HG03460 (cell line): ENCODE measurements at regions not wholly inside any gene's neighbourhood (a gene's known extent, or its start where the extent isn't known, plus 50 kb on each side); places are given as distances from the start of the nearest gene placed in this dataset.
"Not testable (repeated sequence)": the region's sequence is repeated elsewhere in the genome, so short reads cannot be mapped to it uniquely, and the experiment has no call there.

ENCODE experiments used
- ATAC-seq: cut with Tn5 transposase; IDR thresholded peaks from one replicate; pipeline ENCODE4 v1.9.1; 2021; ENCODE audit not compliant: unreplicated experiment

- peak; percentile 58 for ATAC-seq
Observed at GRCh38 chr6:102986086-102986485, 1592.6 kb downstream of the GRIK2 start.

GRCh38 chr6:102984357-102984756 lies 1590.8 kb downstream of the GRIK2 start:
- ATAC-seq: no peak

- ATAC-seq: no peak
Observed at GRCh38 chr6:102981490-102982015, 1588.0 kb downstream of the GRIK2 start.

GRCh38 chr6:102980951-102981350 lies 1587.4 kb downstream of the GRIK2 start:
- ATAC-seq: no peak

- ATAC-seq: no peak
Observed at GRCh38 chr6:102961902-102962301, 1568.4 kb downstream of the GRIK2 start.

- no peak for ATAC-seq
Observed at GRCh38 chr6:102950967-102951366, 1557.5 kb downstream of the GRIK2 start.

- no peak for ATAC-seq
Observed at GRCh38 chr6:102944475-102944874, 1551.0 kb downstream of the GRIK2 start.

GRCh38 chr6:102942206-102942605 lies 1548.7 kb downstream of the GRIK2 start:
- ATAC-seq: no peak

GRCh38 chr6:102936959-102937358 lies 1543.5 kb downstream of the GRIK2 start:
- no peak for ATAC-seq

- no peak for ATAC-seq
Observed at GRCh38 chr6:102928109-102928508, 1534.6 kb downstream of the GRIK2 start.

- no peak for ATAC-seq
Observed at GRCh38 chr6:102918161-102918560, 1524.7 kb downstream of the GRIK2 start.

GRCh38 chr6:102911571-102911970 lies 1518.1 kb downstream of the GRIK2 start:
- ATAC-seq: no peak

- not testable (repeated sequence) for ATAC-seq
Observed at GRCh38 chr6:102910701-102911139, 1517.2 kb downstream of the GRIK2 start.

GRCh38 chr6:102907181-102907580 lies 1513.7 kb downstream of the GRIK2 start:
- ATAC-seq: no peak

- ATAC-seq: no peak
Observed at GRCh38 chr6:102902471-102902870, 1509.0 kb downstream of the GRIK2 start.

- ATAC-seq: no peak
Observed at GRCh38 chr6:102895683-102896082, 1502.2 kb downstream of the GRIK2 start.

GRCh38 chr6:102885165-102885564 lies 1491.7 kb downstream of the GRIK2 start:
- no peak for ATAC-seq

GRCh38 chr6:102853249-102853955 lies 1459.9 kb downstream of the GRIK2 start:
- no peak for ATAC-seq

GRCh38 chr6:102848796-102849195 lies 1455.3 kb downstream of the GRIK2 start:
- no peak for ATAC-seq

GRCh38 chr6:102848210-102848609 lies 1454.7 kb downstream of the GRIK2 start:
- ATAC-seq: no peak

GRCh38 chr6:102841060-102841459 lies 1447.6 kb downstream of the GRIK2 start:
- no peak for ATAC-seq

- ATAC-seq: no peak
Observed at GRCh38 chr6:102832021-102832420, 1438.5 kb downstream of the GRIK2 start.

- ATAC-seq: no peak
Observed at GRCh38 chr6:102820098-102820497, 1426.6 kb downstream of the GRIK2 start.
